ENCODE measurements at regions not wholly inside any gene's neighbourhood (a gene's known extent, or its start where the extent isn't known, plus 50 kb on each side); places are given as distances from the start of the nearest gene placed in this dataset.

- TF ChIP-seq, protein P1, sequence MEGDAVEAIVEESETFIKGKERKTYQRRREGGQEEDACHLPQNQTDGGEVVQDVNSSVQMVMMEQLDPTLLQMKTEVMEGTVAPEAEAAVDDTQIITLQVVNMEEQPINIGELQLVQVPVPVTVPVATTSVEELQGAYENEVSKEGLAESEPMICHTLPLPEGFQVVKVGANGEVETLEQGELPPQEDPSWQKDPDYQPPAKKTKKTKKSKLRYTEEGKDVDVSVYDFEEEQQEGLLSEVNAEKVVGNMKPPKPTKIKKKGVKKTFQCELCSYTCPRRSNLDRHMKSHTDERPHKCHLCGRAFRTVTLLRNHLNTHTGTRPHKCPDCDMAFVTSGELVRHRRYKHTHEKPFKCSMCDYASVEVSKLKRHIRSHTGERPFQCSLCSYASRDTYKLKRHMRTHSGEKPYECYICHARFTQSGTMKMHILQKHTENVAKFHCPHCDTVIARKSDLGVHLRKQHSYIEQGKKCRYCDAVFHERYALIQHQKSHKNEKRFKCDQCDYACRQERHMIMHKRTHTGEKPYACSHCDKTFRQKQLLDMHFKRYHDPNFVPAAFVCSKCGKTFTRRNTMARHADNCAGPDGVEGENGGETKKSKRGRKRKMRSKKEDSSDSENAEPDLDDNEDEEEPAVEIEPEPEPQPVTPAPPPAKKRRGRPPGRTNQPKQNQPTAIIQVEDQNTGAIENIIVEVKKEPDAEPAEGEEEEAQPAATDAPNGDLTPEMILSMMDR (IDR thresholded peaks at IDR 0.05; ENCODE audit: insufficient read depth, missing control alignments): no peak
- DNase-seq (ENCODE audit: insufficient read length, low spot score): no peak
- FAIRE-seq: no peak
Measured at GRCh38 chr10:31646519-31646918, 282.1 kb downstream of the ARHGAP12 start.

GRCh38 chr10:31645786-31646185 is 282.8 kb downstream of the ARHGAP12 start:
- DNase-seq (ENCODE audit: insufficient read length, low spot score): no peak
- TF ChIP-seq, protein P1 (IDR thresholded peaks at IDR 0.05; ENCODE audit: insufficient read depth, missing control alignments): no peak
- no peak for FAIRE-seq

DNA sequence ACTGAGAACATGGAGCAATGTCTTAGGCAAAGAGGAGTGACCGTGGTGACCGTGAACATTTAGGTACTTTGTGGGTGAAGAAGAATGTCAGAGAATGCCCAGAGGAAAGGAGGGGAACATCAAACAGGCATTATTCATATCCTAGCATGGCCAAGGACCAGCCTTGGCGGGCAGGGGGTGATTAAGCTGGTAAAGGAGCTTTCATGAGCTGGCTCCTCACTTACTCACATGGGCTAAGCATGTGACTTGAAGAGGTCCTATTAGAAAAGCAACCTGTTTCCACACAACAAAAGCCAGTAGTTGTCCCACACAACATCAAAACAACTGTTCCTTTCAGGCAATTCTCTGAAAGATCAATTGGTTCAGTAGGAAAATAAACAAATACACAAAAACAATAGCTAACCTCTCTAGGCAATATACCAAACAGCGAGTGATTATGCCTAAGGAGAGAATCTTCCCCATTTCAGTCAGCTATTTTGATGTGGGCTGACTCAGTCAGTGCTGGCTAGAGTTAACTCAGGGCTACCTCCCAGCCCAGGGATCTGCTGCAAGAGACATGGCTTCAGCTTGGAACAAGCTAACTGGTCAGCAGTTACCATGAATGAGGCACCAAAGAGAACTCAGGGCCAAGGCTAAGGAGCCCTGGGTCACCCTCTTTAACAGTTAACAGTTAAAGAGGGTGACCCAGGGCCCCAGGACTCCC is 283.5 kb downstream of the ARHGAP12 start:
- DNase-seq (ENCODE audit: insufficient read length, low spot score): no peak
- TF ChIP-seq, protein P1 (IDR thresholded peaks at IDR 0.05; ENCODE audit: insufficient read depth, missing control alignments): no peak
- no peak for FAIRE-seq

GRCh38 chr10:31642281-31642680 is 286.4 kb downstream of the ARHGAP12 start:
- no peak for FAIRE-seq
- no peak for DNase-seq (ENCODE audit: insufficient read length, low spot score)
- TF ChIP-seq, protein P1 (IDR thresholded peaks at IDR 0.05; ENCODE audit: insufficient read depth, missing control alignments): no peak

GRCh38 chr10:31635415-31636065 is 293.1 kb downstream of the ARHGAP12 start:
- FAIRE-seq (no peak), DNase-seq (ENCODE audit: insufficient read length, low spot score) (no peak)
- TF ChIP-seq, protein P1 (IDR thresholded peaks at IDR 0.05; ENCODE audit: insufficient read depth, missing control alignments): no peak

GRCh38 chr10:31635009-31635408 is 293.6 kb downstream of the ARHGAP12 start:
- TF ChIP-seq, protein P1 (IDR thresholded peaks at IDR 0.05; ENCODE audit: insufficient read depth, missing control alignments): no peak
- DNase-seq (ENCODE audit: insufficient read length, low spot score) (no peak), FAIRE-seq (no peak)
